A549 (cell line): ENCODE measurements at regions not wholly inside any gene's neighbourhood (a gene's known extent, or its start where the extent isn't known, plus 50 kb on each side); places are given as distances from the start of the nearest gene placed in this dataset.
"Not testable (repeated sequence)": the region's sequence is repeated elsewhere in the genome, so short reads cannot be mapped to it uniquely, and the experiment has no call there.

Source experiments
- ATAC-seq, 2 experiments: fragments of 200-7000 bp in 1 of 2; fragments of >200 bp in 1 of 2; cut with Nextera tagmentation in 1 of 2; cut with Tn5 transposase in 1 of 2; 3 replicates each; pipeline versions ENCODE4 v1.8.0 to v1.9.1; 2018 to 2020; ENCODE audit warnings: mild to moderate bottlenecking in 1 of 2, moderate library complexity in 1 of 2
- CTCF ChIA-PET: fragments of 300-600 bp; sonication (Branson Sonifier 250); formaldehyde crosslinking; extraction: SDS; loops from one replicate; lab custom pipeline; 2021; ENCODE audit warnings: antibody characterized with exemption, inconsistent platforms; lab: Yijun Ruan, JAX
- POLR2A ChIA-PET: fragments of 350-600 bp; formaldehyde crosslinking; extraction: SDS; loops from one replicate; lab custom pipeline; 2021; ENCODE audit warnings: antibody characterized with exemption, inconsistent platforms; lab: Yijun Ruan, JAX
- DNase-seq, 2 experiments: peaks; one replicate each; pipeline versions ENCODE4 v3.0.0 to v3.0.0-alpha.2; 2011 to 2016; ENCODE audit warnings: low read depth in 1 of 2, low spot score in 1 of 2
- FAIRE-seq: peaks from 2 replicates; lab custom pipeline; 2011; peaks lifted over from hg19 to GRCh38; lab: Jason Lieb, UNC
- H3K27ac ChIP-seq, 2 experiments: fragments of >200 bp; sonication (Bioruptor Twin); formaldehyde crosslinking; 3 replicates each; pipeline ENCODE4 v1.5.1; 2016 to 2017
- H3K4me1 ChIP-seq: fragments of >200 bp; sonication (Bioruptor Twin); formaldehyde crosslinking; 3 replicates; pipeline ENCODE4 v1.6.1; 2016
- H3K4me2 ChIP-seq: fragments of >200 bp; sonication (Bioruptor Twin); formaldehyde crosslinking; 3 replicates; pipeline ENCODE4 v1.6.1; 2016
- H3K4me3 ChIP-seq: fragments of >200 bp; sonication (Bioruptor Twin); formaldehyde crosslinking; 3 replicates; pipeline ENCODE4 v1.5.1; 2016
- H3K9me3 ChIP-seq: fragments of >200 bp; sonication (Bioruptor Twin); formaldehyde crosslinking; 3 replicates; pipeline ENCODE4 v1.6.1; 2016
- CEBPB ChIP-seq, 2 experiments: fragments of >200 bp in 1 of 2; sonication (Bioruptor Twin) in 1 of 2; formaldehyde crosslinking in 1 of 2; IDR thresholded peaks; 2 replicates each; pipeline ENCODE4 v1.6.1; 2012 to 2016
- CHD2 ChIP-seq: fragments of 150-350 bp; IDR thresholded peaks from 2 replicates; pipeline ENCODE4 v1.6.1; 2014; ENCODE audit warnings: low read length; ENCODE audit not compliant: partially characterized antibody
- CHD4 ChIP-seq: fragments of 200-600 bp; sonication (generic); IDR thresholded peaks from 2 replicates; pipeline ENCODE4 v1.6.1; 2016; ENCODE audit warnings: antibody characterized with exemption, mild to moderate bottlenecking, borderline replicate concordance
- EHMT2 ChIP-seq: fragments of 200-600 bp; sonication (generic); IDR thresholded peaks from 2 replicates; pipeline ENCODE4 v1.6.1; 2016; ENCODE audit warnings: antibody characterized with exemption, low read depth, mild to moderate bottlenecking, moderate library complexity
- FOSL2 ChIP-seq, 2 experiments: fragments of 450-650 bp in 1 of 2; fragments of >200 bp in 1 of 2; sonication (Bioruptor Twin) in 1 of 2; formaldehyde crosslinking; IDR thresholded peaks; 2 replicates each; pipeline versions ENCODE4 v1.5.0 to v1.6.1; 2016 to 2020; ENCODE audit warnings: mild to moderate bottlenecking in 1 of 2, moderate library complexity in 1 of 2
- HES2 ChIP-seq: fragments of >200 bp; sonication (Bioruptor Twin); formaldehyde crosslinking; IDR thresholded peaks from 2 replicates; pipeline ENCODE4 v1.6.1; 2016
- HOXA7 ChIP-seq: fragments of 250-450 bp; sonication (Bioruptor Pico); IDR thresholded peaks from 2 replicates; pipeline ENCODE4 v1.5.0; 2020; ENCODE audit warnings: mild to moderate bottlenecking, moderate library complexity
- HOXB13 ChIP-seq: fragments of 250-450 bp; sonication (Bioruptor Pico); IDR thresholded peaks from 2 replicates; pipeline ENCODE4 v1.5.0; 2020; ENCODE audit warnings: low read depth, mild to moderate bottlenecking, moderate library complexity
- KDM5A ChIP-seq: fragments of 200-600 bp; sonication (generic); IDR thresholded peaks from 2 replicates; pipeline ENCODE4 v1.6.1; 2016; ENCODE audit warnings: antibody characterized with exemption, mild to moderate bottlenecking
- MAFK ChIP-seq: fragments of 450-650 bp; IDR thresholded peaks from 2 replicates; pipeline ENCODE4 v1.6.1; 2014; ENCODE audit not compliant: partially characterized antibody
- MAZ ChIP-seq: fragments of 150-350 bp; IDR thresholded peaks from 2 replicates; pipeline ENCODE4 v1.6.1; 2014; ENCODE audit warnings: antibody characterized with exemption, low read depth, low read length, borderline replicate concordance
- MYC ChIP-seq: IDR thresholded peaks from 2 replicates; pipeline ENCODE4 v1.6.1; 2012; ENCODE audit warnings: mild to moderate bottlenecking, inconsistent platforms, low read length, improper control_type of control experiment, borderline replicate concordance
- POLR2A ChIP-seq: IDR thresholded peaks from 2 replicates; pipeline ENCODE4 v1.6.1; 2012; ENCODE audit warnings: mild to moderate bottlenecking, low read length
- RCOR1 ChIP-seq: fragments of 150-350 bp; IDR thresholded peaks from 2 replicates; pipeline ENCODE4 v1.6.1; 2014; ENCODE audit warnings: antibody characterized with exemption, low read length, low read depth
- RNF2 ChIP-seq: fragments of 200-600 bp; sonication (generic); IDR thresholded peaks from 2 replicates; pipeline ENCODE4 v1.6.1; 2016; ENCODE audit warnings: low read depth, mild to moderate bottlenecking, antibody characterized with exemption, moderate library complexity, borderline replicate concordance
- SMC3 ChIP-seq: fragments of >200 bp; sonication (Bioruptor Twin); formaldehyde crosslinking; IDR thresholded peaks from 3 replicates; pipeline ENCODE4 v1.6.1; 2018; ENCODE audit warnings: inconsistent platforms
- SREBF2 ChIP-seq: fragments of 450-650 bp; IDR thresholded peaks from 2 replicates; pipeline ENCODE4 v1.6.1; 2014; ENCODE audit warnings: mild to moderate bottlenecking, moderate library complexity
- TFCP2L1 ChIP-seq: fragments of 250-450 bp; sonication (Bioruptor Pico); IDR thresholded peaks from 2 replicates; pipeline ENCODE4 v1.5.0; 2021; ENCODE audit warnings: mild to moderate bottlenecking
- ZC3H11A ChIP-seq: fragments of 450-650 bp; IDR thresholded peaks from 2 replicates; pipeline ENCODE4 v1.6.1; 2014; ENCODE audit warnings: antibody characterized with exemption, mild to moderate bottlenecking
- ZNF302 ChIP-seq: fragments of 250-450 bp; sonication (Bioruptor Pico); IDR thresholded peaks from 2 replicates; pipeline ENCODE4 v1.9.0; 2021; ENCODE audit warnings: inconsistent platforms, mild to moderate bottlenecking, moderate library complexity
- ZSCAN20 ChIP-seq: fragments of 250-450 bp; sonication (Bioruptor Pico); IDR thresholded peaks from 2 replicates; pipeline ENCODE4 v1.8.0; 2022; ENCODE audit warnings: mild to moderate bottlenecking, moderate library complexity
- WGBS: methylation state at CpG from one replicate; pipeline ENCODE4 v1.1.6; 2017; ENCODE audit errors: missing lambda C conversion rate; 5-methylcytosine and 5-hydroxymethylcytosine counted together
- TF ChIP-seq, protein P1 (sequence below): IDR thresholded peaks from 2 replicates; pipeline ENCODE4 v1.6.1; 2012
- TF ChIP-seq, protein P2 (sequence below): fragments of 250-450 bp; sonication (Bioruptor Pico); IDR thresholded peaks from 2 replicates; pipeline ENCODE4 v1.5.0; 2021; ENCODE audit warnings: mild to moderate bottlenecking, moderate library complexity, borderline replicate concordance
- TF ChIP-seq, protein P3 (sequence below): fragments of 450-650 bp; IDR thresholded peaks from 2 replicates; pipeline ENCODE4 v1.6.1; 2014; ENCODE audit warnings: antibody characterized with exemption

- ATAC-seq (no peak), DNase-seq (no peak), FAIRE-seq (no peak)
- no peak overlapping the region for H3K4me3 ChIP-seq
- ChIA-PET POLR2A (no interaction called here), CTCF (no interaction called here)
- no peak overlapping the region for H3K27ac ChIP-seq
- 92% methylated on average over 1 of the region's 1 CpG for WGBS
- H3K4me2 ChIP-seq: no peak overlapping the region
- H3K9me3 ChIP-seq: no peaks in the 10 kb centered on the region
- H3K4me1 ChIP-seq: no peaks in the 10 kb centered on the region
- no peak for TF ChIP-seq CEBPB (IDR thresholded peaks at IDR 0.05)
- TF ChIP-seq RNF2: no peak
- no peak for TF ChIP-seq FOSL2 (IDR thresholded peaks at IDR 0.05)
- TF ChIP-seq FOSL2 (CRISPR knock-in tag; IDR thresholded peaks at IDR 0.05): no peak
- TF ChIP-seq, all 56 proteins: peak for 0
Measured at GRCh38 chr1:157249739-157250138, 111.5 kb upstream of the ETV3 start.

- no peak for DNase-seq
- ChIA-PET CTCF (no interaction called here), POLR2A (no interaction called here)
- Histone ChIP-seq H3K27ac (no peak overlapping the region), H3K4me1 (no peaks in the 10 kb centered on the region), H3K9me3 (no peaks in the 10 kb centered on the region), H3K4me3 (no peak overlapping the region), H3K4me2 (no peak overlapping the region)
- FAIRE-seq: no peak
- TF ChIP-seq, protein P1, sequence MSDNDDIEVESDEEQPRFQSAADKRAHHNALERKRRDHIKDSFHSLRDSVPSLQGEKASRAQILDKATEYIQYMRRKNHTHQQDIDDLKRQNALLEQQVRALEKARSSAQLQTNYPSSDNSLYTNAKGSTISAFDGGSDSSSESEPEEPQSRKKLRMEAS: no peak
- TF ChIP-seq, protein P2, sequence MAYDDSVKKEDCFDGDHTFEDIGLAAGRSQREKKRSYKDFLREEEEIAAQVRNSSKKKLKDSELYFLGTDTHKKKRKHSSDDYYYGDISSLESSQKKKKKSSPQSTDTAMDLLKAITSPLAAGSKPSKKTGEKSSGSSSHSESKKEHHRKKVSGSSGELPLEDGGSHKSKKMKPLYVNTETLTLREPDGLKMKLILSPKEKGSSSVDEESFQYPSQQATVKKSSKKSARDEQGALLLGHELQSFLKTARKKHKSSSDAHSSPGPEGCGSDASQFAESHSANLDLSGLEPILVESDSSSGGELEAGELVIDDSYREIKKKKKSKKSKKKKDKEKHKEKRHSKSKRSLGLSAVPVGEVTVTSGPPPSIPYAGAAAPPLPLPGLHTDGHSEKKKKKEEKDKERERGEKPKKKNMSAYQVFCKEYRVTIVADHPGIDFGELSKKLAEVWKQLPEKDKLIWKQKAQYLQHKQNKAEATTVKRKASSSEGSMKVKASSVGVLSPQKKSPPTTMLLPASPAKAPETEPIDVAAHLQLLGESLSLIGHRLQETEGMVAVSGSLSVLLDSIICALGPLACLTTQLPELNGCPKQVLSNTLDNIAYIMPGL (CRISPR knock-in tag): no peak
- TF ChIP-seq POLR2A (no peak), SMC3 (no peak), HES2 (no peak), CHD4 (no peak), MAFK (no peak), EHMT2 (no peak), MYC (no peak), RNF2 (no peak)
- TF ChIP-seq, protein P3, sequence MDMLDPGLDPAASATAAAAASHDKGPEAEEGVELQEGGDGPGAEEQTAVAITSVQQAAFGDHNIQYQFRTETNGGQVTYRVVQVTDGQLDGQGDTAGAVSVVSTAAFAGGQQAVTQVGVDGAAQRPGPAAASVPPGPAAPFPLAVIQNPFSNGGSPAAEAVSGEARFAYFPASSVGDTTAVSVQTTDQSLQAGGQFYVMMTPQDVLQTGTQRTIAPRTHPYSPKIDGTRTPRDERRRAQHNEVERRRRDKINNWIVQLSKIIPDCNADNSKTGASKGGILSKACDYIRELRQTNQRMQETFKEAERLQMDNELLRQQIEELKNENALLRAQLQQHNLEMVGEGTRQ: no peak
- TF ChIP-seq, all 56 proteins: peak for 0
- WGBS: 14% methylated on average over 2 of the region's 2 CpGs
- ATAC-seq: no peak
Measured at GRCh38 chr1:157249326-157249725, 111.1 kb upstream of the ETV3 start.

DNA sequence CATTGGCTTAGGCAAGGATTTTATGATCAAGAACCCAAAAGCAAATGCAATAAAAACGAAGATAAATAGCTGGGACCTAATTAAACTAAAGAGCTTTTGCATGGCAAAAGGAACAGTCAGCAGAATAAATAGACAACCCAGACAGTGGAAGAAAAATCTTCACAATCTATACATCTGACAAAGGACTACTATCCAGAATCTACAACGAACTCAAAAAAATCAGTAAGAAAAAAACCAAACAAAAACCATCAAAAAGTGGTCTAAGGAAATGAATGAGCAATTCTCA is 109.5 kb upstream of the ETV3 start:
- FAIRE-seq, POLR2A ChIA-PET, H3K4me2 ChIP-seq, H3K9me3 ChIP-seq, DNase-seq, H3K27ac ChIP-seq, H3K4me3 ChIP-seq, ATAC-seq, CTCF ChIA-PET, H3K4me1 ChIP-seq: not testable (repeated sequence)
- 4% methylated on average over 2 of the region's 2 CpGs for WGBS

DNA sequence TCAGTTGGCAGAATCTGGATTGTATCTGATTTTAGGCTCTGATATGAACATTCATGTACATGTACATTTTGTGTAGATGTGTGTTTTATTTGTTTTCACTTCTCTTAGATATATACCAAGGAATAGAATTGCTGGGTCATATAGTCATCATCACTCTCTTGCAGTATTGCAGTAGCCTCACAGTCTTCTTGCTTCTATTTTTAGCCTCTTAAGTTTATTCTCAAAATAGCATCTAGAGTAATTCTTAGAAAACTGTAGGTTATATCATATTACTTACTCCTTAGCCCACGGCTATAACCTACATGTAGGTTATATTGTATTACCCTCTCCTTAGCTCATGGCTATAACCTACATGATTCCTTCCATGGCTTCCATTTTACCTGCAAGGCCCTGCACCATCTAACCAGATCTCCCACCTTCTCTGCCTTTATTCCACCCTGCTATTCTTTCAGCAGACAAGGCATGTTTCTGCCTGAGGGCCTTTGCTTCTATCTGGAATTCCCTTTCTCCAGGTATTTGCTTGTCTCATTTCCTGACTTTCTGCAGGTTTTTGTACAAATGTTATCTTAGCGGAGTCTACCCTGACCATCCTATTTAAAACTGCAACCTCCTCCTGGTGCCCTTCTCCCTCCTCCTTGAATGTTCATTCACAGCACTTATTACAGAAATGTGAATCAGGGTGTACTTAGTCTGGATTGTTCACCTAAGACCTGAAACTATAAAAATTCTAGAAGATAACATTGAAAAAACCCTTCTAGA is 109.0 kb upstream of the ETV3 start:
- no peak overlapping the region for H3K27ac ChIP-seq
- ATAC-seq (no peak), FAIRE-seq (no peak)
- ChIA-PET CTCF (no interaction called here), POLR2A (no interaction called here)
- WGBS: 52% methylated on average over 2 of the region's 2 CpGs
- no peak overlapping the region for H3K4me2 ChIP-seq
- no peaks in the 10 kb centered on the region for H3K4me1 ChIP-seq
- no peaks in the 10 kb centered on the region for H3K9me3 ChIP-seq
- no peak overlapping the region for H3K4me3 ChIP-seq
- TF ChIP-seq HOXB13 (CRISPR knock-in tag) (no peak), RNF2 (no peak), ZC3H11A (no peak), TFCP2L1 (CRISPR knock-in tag) (no peak), CHD4 (no peak), KDM5A (no peak), SREBF2 (no peak), MYC (no peak), HOXA7 (CRISPR knock-in tag) (no peak), ZSCAN20 (no peak), RCOR1 (no peak), MAZ (no peak), EHMT2 (no peak), ZNF302 (CRISPR knock-in tag) (no peak), CHD2 (no peak), FOSL2 (IDR thresholded peaks at IDR 0.05) (no peak), FOSL2 (CRISPR knock-in tag; IDR thresholded peaks at IDR 0.05) (no peak)
- TF ChIP-seq, protein P3: no peak
- TF ChIP-seq, all 56 proteins: peak for 0
- no peak for DNase-seq
